ENCODE measurements at regions not wholly inside any gene's neighbourhood (a gene's known extent, or its start where the extent isn't known, plus 50 kb on each side); places are given as distances from the start of the nearest gene placed in this dataset.
"Not testable (repeated sequence)": the region's sequence is repeated elsewhere in the genome, so short reads cannot be mapped to it uniquely, and the experiment has no call there.

- in situ Hi-C loops (cut with HindIII; ENCODE audit: low sequenced_read_pairs), result no loop called here
- H3K4me3 ChIP-seq (ENCODE audit: low read depth, low read length), result no peak overlapping the region
- TF ChIP-seq CTCF (IDR thresholded peaks at IDR 0.05; ENCODE audit: low read depth, low read length, missing control alignments), result no peak
- DNase-seq (ENCODE audit: low read depth), result no peak
Measured at GRCh38 chr3:194189243-194189791, 53.4 kb downstream of the HES1 start.

GRCh38 chr3:194191850-194192249 is 55.9 kb downstream of the HES1 start:
- in situ Hi-C loops (cut with HindIII; ENCODE audit: low sequenced_read_pairs); H3K4me3 ChIP-seq (ENCODE audit: low read depth, low read length); DNase-seq (ENCODE audit: low read depth): not testable (repeated sequence)

- no peak overlapping the region for H3K4me3 ChIP-seq (ENCODE audit: low read depth, low read length)
- no peak for TF ChIP-seq CTCF (IDR thresholded peaks at IDR 0.05; ENCODE audit: low read depth, low read length, missing control alignments)
- in situ Hi-C loops (cut with HindIII; ENCODE audit: low sequenced_read_pairs), result no loop called here
- DNase-seq (ENCODE audit: low read depth), result no peak
Measured at GRCh38 chr3:194194051-194194756, 58.3 kb downstream of the HES1 start.

- no peak overlapping the region for H3K4me3 ChIP-seq (ENCODE audit: low read depth, low read length)
- TF ChIP-seq CTCF (IDR thresholded peaks at IDR 0.05; ENCODE audit: low read depth, low read length, missing control alignments), result no peak
- in situ Hi-C loops (cut with HindIII; ENCODE audit: low sequenced_read_pairs), result no loop called here
- DNase-seq (ENCODE audit: low read depth), result no peak
Measured at GRCh38 chr3:194194757-194195085, 58.8 kb downstream of the HES1 start.

GRCh38 chr3:194195611-194196010 is 59.7 kb downstream of the HES1 start:
- no peak for TF ChIP-seq CTCF (IDR thresholded peaks at IDR 0.05; ENCODE audit: low read depth, low read length, missing control alignments)
- in situ Hi-C loops (cut with HindIII; ENCODE audit: low sequenced_read_pairs), result no loop called here
- no peak for DNase-seq (ENCODE audit: low read depth)

GRCh38 chr3:194196876-194197275 is 60.9 kb downstream of the HES1 start:
- no peak for DNase-seq (ENCODE audit: low read depth)
- H3K4me3 ChIP-seq (ENCODE audit: low read depth, low read length), result no peak overlapping the region
- no peak for TF ChIP-seq CTCF (IDR thresholded peaks at IDR 0.05; ENCODE audit: low read depth, low read length, missing control alignments)
- in situ Hi-C loops (cut with HindIII; ENCODE audit: low sequenced_read_pairs), result no loop called here

More at GRCh38 chr3:194195611-194196010, 59.7 kb downstream of the HES1 start:
- no peak overlapping the region for H3K4me3 ChIP-seq (ENCODE audit: low read depth, low read length)

GRCh38 chr3:194197396-194197960 is 61.5 kb downstream of the HES1 start:
- no peak for DNase-seq (ENCODE audit: low read depth)
- H3K4me3 ChIP-seq (ENCODE audit: low read depth, low read length), result no peak overlapping the region
- no peak for TF ChIP-seq CTCF (IDR thresholded peaks at IDR 0.05; ENCODE audit: low read depth, low read length, missing control alignments)
- in situ Hi-C loops (cut with HindIII; ENCODE audit: low sequenced_read_pairs), result no loop called here

Data from astrocyte of the cerebellum (primary cell).